ENCODE measurements at regions not wholly inside any gene's neighbourhood (a gene's known extent, or its start where the extent isn't known, plus 50 kb on each side); places are given as distances from the start of the nearest gene placed in this dataset.
A peak's percentile ranks its signal among the peaks of the same experiment; 100 is the strongest.
"Not testable (repeated sequence)": the region's sequence is repeated elsewhere in the genome, so short reads cannot be mapped to it uniquely, and the experiment has no call there.

DNA sequence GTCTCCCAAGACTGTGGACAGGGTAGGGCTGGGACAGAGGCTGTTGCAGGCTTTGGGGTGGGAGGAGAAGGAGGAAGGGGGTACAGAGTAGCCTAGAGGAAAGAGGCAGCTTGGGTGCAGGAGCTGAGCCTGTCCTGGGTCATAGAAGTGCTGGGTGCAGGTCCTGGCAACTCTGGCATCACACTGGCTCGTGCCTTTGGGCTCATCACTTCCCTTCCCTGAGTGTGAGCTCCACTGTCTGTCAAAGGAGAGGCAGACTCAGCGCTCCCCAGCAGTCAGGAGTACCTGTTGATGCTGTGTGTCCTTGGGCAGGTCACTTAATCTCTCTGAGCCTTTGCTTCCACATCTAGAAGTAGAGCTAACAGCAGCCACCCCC is 157.1 kb downstream of the PTPRU start:
- DNase-seq, result no peak

DNA sequence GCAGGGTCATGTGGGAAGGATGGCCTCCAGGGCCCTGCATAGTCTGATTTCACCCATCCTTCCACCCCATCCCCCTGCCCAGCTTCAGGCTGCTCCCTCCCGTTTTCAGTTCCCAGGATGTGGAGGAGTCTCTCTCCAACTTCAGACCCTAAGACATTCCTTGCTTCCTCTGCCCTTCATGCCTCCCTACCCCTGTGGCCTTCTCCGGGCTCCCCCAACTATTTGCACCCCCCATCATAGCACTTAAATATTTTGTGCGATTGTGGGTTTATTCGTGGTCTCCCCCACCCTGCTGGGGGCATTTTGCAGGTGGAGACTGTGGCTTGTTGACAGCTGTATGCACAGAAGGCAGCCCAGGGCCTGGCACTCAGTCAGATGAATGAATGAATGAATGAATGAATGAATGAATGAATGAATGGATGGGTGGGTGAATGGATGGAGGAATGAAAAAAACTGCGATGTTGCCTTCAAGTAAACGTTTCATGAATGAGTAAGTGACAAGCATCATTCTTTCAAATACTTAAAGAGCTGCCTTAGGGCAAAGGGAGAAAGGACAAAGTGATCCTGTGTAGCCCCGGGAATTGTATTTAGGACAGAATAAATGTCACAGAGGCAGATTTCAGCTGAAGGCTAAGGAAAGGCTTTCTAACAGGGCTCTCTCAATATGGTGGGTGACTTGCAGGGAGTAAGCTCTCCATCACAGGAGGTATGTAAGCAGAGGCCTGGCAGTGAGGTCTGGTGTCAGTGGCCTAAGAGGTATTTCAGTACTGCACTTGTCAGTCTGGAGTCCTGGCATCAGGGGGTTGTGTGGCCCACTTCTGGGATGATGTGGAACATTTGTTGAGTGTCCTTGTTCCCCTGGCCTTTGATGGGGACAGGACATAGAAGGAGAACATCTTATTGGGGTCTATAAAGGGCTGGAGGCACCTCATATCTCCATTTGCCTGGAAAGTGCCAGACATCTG is 156.4 kb downstream of the PTPRU start:
- no peak for DNase-seq

DNA sequence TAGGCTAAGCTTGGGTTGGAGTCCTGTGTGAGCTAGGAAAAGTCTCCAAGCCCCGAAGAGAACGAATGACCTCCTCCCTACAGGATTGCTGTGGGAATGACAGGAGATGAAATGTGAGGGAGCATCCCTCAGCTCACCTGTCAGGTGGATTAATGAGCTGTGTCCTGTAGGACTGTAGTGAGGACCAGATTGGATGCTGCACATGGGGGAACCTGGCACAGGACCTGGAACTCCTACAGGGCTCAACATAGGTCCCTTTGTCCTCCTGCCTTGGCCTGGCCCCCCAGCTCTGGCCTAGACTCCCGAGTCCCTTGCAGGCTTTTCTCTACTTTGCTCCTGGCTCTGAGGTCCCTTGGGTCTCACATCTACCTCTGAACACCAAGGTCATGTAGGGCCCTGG is 155.7 kb downstream of the PTPRU start:
- no peak for DNase-seq

GRCh38 chr1:29391362-29391880 is 155.1 kb downstream of the PTPRU start:
- no peak for DNase-seq

GRCh38 chr1:29390491-29391361 is 154.4 kb downstream of the PTPRU start:
- no peak for DNase-seq

GRCh38 chr1:29390075-29390474 is 153.8 kb downstream of the PTPRU start:
- no peak for DNase-seq

- DNase-seq, result no peak
These were observed 153.3 kb downstream of the PTPRU start for GRCh38 chr1:29389533-29390041.

GRCh38 chr1:29388884-29389283 is 152.6 kb downstream of the PTPRU start:
- DNase-seq, result no peak

GRCh38 chr1:29388170-29388569 is 151.8 kb downstream of the PTPRU start:
- DNase-seq, result no peak

GRCh38 chr1:29387210-29387609 is 150.9 kb downstream of the PTPRU start:
- no peak for DNase-seq

GRCh38 chr1:29386453-29386852 is 150.1 kb downstream of the PTPRU start:
- not testable (repeated sequence) for DNase-seq

- no peak for DNase-seq
These were observed 149.6 kb downstream of the PTPRU start for GRCh38 chr1:29385966-29386365.

DNA sequence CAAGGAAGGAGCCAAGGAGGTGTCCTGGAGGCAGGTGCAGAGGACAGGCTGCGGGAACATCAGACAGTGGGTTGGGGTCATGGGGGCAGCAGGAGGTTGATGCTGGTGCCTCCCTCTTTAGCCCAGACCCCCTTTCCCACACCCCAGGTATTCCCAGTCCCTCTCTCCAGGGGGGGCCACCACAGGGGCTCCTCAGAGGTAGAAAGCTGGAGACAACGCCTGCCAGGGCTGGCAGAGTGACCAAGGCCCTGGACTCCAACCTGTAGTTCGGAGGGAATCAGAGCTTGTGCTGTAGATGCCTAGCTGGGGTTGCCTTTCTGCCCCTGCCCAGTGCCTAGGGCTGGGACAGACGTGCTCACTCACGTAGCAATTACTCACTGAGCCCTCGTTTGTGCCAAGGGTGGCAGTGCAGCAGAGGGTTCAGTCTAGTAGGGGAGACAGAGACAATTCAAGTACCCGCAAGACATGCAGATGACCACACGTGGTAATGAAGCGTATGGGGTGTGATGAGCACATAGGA is 148.2 kb downstream of the PTPRU start:
- no peak for DNase-seq

GRCh38 chr1:29383746-29384371 is 147.5 kb downstream of the PTPRU start:
- no peak for DNase-seq

- DNase-seq, result no peak
These were observed 146.8 kb downstream of the PTPRU start for GRCh38 chr1:29382851-29383745.

DNA sequence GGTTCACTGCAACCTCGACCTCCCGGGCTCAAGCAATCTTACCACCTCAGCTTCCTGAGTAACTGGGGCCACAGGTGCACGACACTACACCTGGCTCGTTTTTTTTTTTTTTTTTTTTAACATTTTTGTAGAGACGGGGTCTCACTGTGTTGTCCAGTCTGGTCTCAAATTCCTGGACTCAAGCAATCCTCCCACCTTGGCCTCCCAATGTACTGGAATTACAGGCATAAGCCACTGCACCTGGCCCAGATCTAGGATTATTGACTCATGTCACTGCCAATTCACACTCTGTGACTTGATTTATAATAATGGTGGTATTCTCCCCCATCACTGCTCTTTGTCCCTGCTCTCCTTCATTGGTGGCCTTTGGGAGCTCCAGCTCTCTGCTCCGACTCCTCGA is 145.1 kb downstream of the PTPRU start:
- DNase-seq, result no peak

DNA sequence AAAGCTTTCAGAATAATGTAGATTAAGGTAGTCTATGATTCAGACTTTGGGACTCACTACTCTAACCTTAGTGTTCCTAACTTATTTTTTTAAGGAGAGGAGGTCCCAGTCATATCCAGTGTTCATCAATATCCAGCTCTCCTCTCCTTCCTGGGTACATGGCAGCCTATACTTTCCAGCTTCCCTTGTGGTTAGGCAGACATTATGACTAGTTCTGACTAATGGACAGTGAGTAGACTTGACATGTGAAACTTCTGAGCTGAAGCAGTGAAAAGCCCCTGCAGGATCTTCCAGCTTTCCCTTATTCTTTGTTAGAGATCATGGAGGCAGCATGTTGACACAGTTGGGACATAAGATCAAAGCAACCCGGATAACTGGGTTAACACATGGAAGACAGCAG is 144.2 kb downstream of the PTPRU start:
- DNase-seq, result no peak

- DNase-seq, result peak; percentile 5
These were observed 143.2 kb downstream of the PTPRU start for GRCh38 chr1:29379443-29380073.
